ENCODE measurements at regions not wholly inside any gene's neighbourhood (a gene's known extent, or its start where the extent isn't known, plus 50 kb on each side); places are given as distances from the start of the nearest gene placed in this dataset.
"Not testable (repeated sequence)": the region's sequence is repeated elsewhere in the genome, so short reads cannot be mapped to it uniquely, and the experiment has no call there.

GRCh38 chr6:117014641-117015473 lies 137.8 kb downstream of the RFX6 start (continued):
- peak; percentile 14; the same call in 1 of the 2 replicates for TF ChIP-seq ZNF687 (CRISPR knock-in tag; IDR thresholded peaks at IDR 0.05)
- peak; percentile 28; the same call in 1 of the 2 replicates for TF ChIP-seq FOXP4 (CRISPR knock-in tag; IDR thresholded peaks at IDR 0.05)

- in situ Hi-C loops (cut with HindIII; ENCODE audit: extremely low pct_ligation_motif_present, low pct_unique_long_range_greater_than_20kb); H3K9me3 ChIP-seq (ENCODE audit: low read length); H3K4me3 ChIP-seq (replicated peaks in 1 of 3; ENCODE audit: insufficient read depth in 1 of 3, low read depth in 2 of 3, low read length in 3 of 3); FAIRE-seq; H3K9ac ChIP-seq (ENCODE audit: insufficient read depth, low read depth, low read length); H3K27ac ChIP-seq (ENCODE audit: extremely low read length, insufficient read depth, low read length); H4K20me1 ChIP-seq (ENCODE audit: insufficient read depth, low read length); H3K79me2 ChIP-seq (ENCODE audit: insufficient read depth, low read length); H3K36me3 ChIP-seq (replicated peaks in 1 of 2; ENCODE audit: control insufficient read depth in 1 of 2, insufficient read depth in 2 of 2, low read length in 2 of 2); BruUV-seq (replicated peaks); H3K4me2 ChIP-seq (ENCODE audit: low read depth, low read length); intact Hi-C loops (cut with micrococcal nuclease; ENCODE audit: unreplicated experiment); POLR2A ChIA-PET; H3K27me3 ChIP-seq (ENCODE audit: control insufficient read depth in 1 of 2, insufficient read depth in 2 of 2, low read length in 2 of 2); H3K4me1 ChIP-seq (ENCODE audit: insufficient read depth, low read length); DNase-seq (ENCODE audit: low spot score); ATAC-seq; H2AFZ ChIP-seq (ENCODE audit: low read length); CTCF ChIA-PET (ENCODE audit: low intra/inter-chr PET ratio, low total read pairs); TF ChIP-seq SOX6 (IDR thresholded peaks at IDR 0.05): not testable (repeated sequence)
- TF ChIP-seq SOX6 (CRISPR knock-in tag; IDR thresholded peaks at IDR 0.05) (peak; percentile 36; the same call in 1 of the 2 replicates), NFYB (CRISPR knock-in tag; IDR thresholded peaks at IDR 0.05) (peak; percentile 64), NFYC (CRISPR knock-in tag; IDR thresholded peaks at IDR 0.05) (peak; percentile 65)
- 4% methylated on average over 3 of the region's 4 CpGs for WGBS (ENCODE audit: low lambda C conversion rate)
Measured at GRCh38 chr6:117015474-117015804, 138.4 kb downstream of the RFX6 start.

Measured in HepG2 (cell line).